ENCODE measurements at regions not wholly inside any gene's neighbourhood (a gene's known extent, or its start where the extent isn't known, plus 50 kb on each side); places are given as distances from the start of the nearest gene placed in this dataset.
"Not testable (repeated sequence)": the region's sequence is repeated elsewhere in the genome, so short reads cannot be mapped to it uniquely, and the experiment has no call there.

DNA sequence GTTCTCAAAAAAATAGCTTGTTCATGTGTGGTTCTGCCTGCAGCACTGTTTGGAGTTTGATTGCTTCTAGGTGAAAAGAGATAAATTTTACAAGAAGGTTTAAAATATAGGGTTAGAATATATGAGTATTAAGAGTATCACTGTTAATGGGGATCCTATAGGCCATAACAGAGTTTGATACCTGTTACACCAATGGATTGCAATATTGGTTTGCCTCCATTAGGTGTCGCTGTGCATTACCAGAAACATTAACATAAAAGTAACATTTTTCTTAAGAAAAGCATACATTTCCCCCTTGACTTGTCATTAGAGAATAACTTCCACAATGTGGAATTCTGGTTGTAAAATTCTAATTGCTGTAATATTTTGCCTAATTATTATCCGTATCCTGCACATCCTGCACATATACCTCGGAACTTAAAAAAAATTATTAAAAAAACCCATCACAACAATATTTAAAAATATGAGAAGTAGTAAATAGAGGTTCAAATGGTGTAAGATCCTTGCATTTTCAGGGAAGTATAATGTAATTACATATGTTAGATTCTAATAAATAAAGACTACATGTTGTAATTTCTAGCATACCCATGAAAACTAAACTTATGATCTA, 63.0 kb downstream of the CYP4A11 start:
- not testable (repeated sequence) for H3K4me3 ChIP-seq (ENCODE audit: low read length); H3K9me3 ChIP-seq (ENCODE audit: control insufficient read depth, low read length); H3K27me3 ChIP-seq (replicated peaks; ENCODE audit: control insufficient read depth, insufficient read depth, low read length); H3K9ac ChIP-seq (ENCODE audit: low read length); H3K36me3 ChIP-seq (ENCODE audit: control insufficient read depth, insufficient read depth, low read length, severe bottlenecking); H3K4me1 ChIP-seq (ENCODE audit: control insufficient read depth, insufficient read depth, low read length)
- peak; percentile 55 for DNase-seq (ENCODE audit: low read depth)

DNA sequence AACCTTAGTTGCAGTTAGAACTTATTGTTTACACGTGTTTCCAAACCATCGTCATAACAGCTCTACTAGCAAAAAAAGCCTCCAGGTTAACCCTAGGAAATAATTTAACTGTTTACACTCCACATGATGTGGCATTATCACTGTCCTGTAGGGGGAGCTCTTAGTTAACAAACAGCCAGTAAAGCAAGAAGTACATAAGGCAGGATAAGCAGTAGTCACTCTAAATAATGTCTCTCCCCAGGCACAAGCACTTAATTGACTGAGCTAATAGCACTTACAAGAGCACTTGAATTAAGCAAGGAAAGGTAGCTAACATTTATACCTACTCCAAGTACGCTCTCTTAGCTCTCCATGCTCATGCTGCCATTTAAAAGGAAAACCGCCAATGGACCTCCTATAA, 65.2 kb downstream of the CYP4A11 start:
- H3K27me3 ChIP-seq (replicated peaks; ENCODE audit: control insufficient read depth, insufficient read depth, low read length); DNase-seq (ENCODE audit: low read depth); H3K9ac ChIP-seq (ENCODE audit: low read length); H3K9me3 ChIP-seq (ENCODE audit: control insufficient read depth, low read length); H3K4me1 ChIP-seq (ENCODE audit: control insufficient read depth, insufficient read depth, low read length); H3K36me3 ChIP-seq (ENCODE audit: control insufficient read depth, insufficient read depth, low read length, severe bottlenecking); H3K4me3 ChIP-seq (ENCODE audit: low read length): not testable (repeated sequence)

Measured in adipocyte (in vitro differentiated cells).